HUES64 (cell line): ENCODE measurements at regions not wholly inside any gene's neighbourhood (a gene's known extent, or its start where the extent isn't known, plus 50 kb on each side); places are given as distances from the start of the nearest gene placed in this dataset.
"Not testable (repeated sequence)": the region's sequence is repeated elsewhere in the genome, so short reads cannot be mapped to it uniquely, and the experiment has no call there.

Experiments used
- H3K27ac ChIP-seq: 2 replicates; pipeline ENCODE4 v1.7.0; 2013; ENCODE audit warnings: low read depth, low read length, inconsistent platforms
- H3K27me3 ChIP-seq: 2 replicates; pipeline ENCODE4 v1.6.1; 2013; ENCODE audit warnings: mild to moderate bottlenecking, low read length; ENCODE audit not compliant: insufficient read depth
- H3K36me3 ChIP-seq: 2 replicates; pipeline ENCODE4 v1.6.1; 2013; ENCODE audit warnings: mild to moderate bottlenecking, low read length; ENCODE audit not compliant: insufficient read depth
- H3K4me1 ChIP-seq: 2 replicates; pipeline ENCODE4 v1.6.1; 2013; ENCODE audit warnings: mild to moderate bottlenecking, low read length, moderate library complexity; ENCODE audit not compliant: insufficient read depth
- H3K4me3 ChIP-seq: 2 replicates; pipeline ENCODE4 v1.5.1; 2013; ENCODE audit warnings: mild to moderate bottlenecking, low read length, moderate library complexity
- H3K9ac ChIP-seq: 2 replicates; pipeline ENCODE4 v1.6.1; 2013; ENCODE audit warnings: mild to moderate bottlenecking, low read depth, low read length
- H3K9me3 ChIP-seq: 2 replicates; pipeline ENCODE4 v1.6.1; 2013; ENCODE audit warnings: low read depth, low read length; ENCODE audit not compliant: insufficient read depth
- WGBS: fragments of 150-250, 120-280 bp; methylation state at CpG from one replicate; pipeline ENCODE4 v1.1.7; 2013; ENCODE audit warnings: missing lambda C conversion rate; 5-methylcytosine and 5-hydroxymethylcytosine counted together

DNA sequence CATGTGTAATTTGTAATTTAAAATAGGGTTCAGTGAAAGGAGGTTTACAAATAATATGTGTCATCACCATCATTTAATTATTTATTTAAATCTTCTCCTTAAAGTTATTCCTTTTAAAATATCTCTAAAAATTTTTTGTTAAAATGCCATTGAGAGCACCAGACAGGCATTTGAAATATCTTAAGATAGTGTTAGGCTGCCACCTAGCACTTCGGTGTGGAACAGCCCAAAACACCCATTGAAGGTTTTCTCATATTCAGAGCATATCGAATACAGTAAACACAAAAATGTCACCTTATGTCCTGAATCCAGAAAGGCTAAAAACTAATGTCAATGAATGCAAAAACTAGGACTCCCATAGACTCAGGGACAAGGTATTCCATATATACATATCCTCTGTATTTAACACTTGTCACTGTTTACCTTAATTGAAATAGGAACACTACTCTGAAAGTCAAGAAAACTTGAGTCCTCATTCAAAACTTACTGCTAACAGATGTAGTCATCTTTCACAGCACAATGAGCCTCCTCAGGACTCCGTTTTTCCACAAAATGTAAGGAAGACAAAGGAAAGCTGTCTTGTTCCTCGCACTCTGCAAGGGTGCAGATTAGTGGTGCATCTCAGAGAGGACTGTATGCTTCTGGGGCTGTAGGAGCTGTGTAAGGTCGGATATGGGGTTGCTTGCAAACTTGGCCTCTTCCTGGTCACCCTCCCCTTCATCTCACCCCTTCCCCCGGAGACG is 329.5 kb downstream of the PAX3 start:
- Histone ChIP-seq H3K4me3 (no peak overlapping the region), H3K27me3 (no peaks in the 10 kb centered on the region), H3K4me1 (peaks cover 5% of the 10 kb centered on the region), H3K9ac (no peak overlapping the region), H3K9me3 (no peaks in the 10 kb centered on the region), H3K36me3 (no peaks in the 10 kb centered on the region), H3K27ac (no peak overlapping the region)
- 60% methylated on average over 6 of the region's 7 CpGs for WGBS

DNA sequence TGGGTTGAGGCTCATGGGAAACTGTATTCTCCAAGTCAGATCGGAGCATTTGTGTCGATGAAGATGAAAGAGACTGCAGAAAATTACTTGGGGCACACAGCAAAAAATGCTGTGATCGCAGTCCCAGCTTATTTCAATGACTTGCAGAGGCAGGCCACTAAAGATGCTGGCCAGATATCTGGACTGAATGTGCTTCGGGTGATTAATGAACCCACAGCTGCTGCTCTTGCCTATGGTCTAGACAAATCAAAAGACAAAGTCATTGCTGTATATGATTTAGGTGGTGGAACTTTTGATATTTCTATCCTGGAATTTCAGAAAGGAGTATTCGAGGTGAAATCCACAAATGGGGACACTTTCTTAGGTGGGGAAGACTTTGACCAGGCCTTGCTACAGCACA is 336.6 kb downstream of the PAX3 start:
- Histone ChIP-seq H3K27ac (no peak overlapping the region), H3K36me3 (no peaks in the 10 kb centered on the region), H3K9me3 (no peaks in the 10 kb centered on the region), H3K9ac (no peak overlapping the region), H3K27me3 (no peaks in the 10 kb centered on the region), H3K4me1 (peaks cover 5% of the 10 kb centered on the region), H3K4me3 (no peak overlapping the region)
- WGBS = 95% methylated on average over 5 of the region's 5 CpGs

DNA sequence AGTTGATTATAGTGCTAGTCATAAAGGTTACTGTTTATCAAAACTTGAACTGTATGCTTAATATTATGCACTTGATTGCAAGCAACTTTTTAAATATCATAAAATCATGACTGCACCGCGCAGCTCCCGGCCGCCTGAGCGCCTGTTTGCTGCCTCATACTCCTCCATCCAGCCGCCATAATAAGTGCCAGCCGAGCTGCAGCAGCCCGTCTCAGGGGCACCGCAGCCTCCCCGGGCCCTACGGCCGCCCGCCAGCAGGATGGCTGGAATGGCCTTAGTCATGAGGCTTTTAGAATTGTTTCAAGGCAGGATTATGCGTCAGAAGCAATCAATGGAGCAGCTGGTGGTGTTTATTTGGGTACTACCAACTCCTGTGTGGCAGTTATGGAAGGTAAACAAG is 337.2 kb downstream of the PAX3 start:
- Histone ChIP-seq H3K4me1 (peaks cover 5% of the 10 kb centered on the region), H3K9ac (no peak overlapping the region), H3K4me3 (no peak overlapping the region), H3K36me3 (no peaks in the 10 kb centered on the region), H3K27ac (no peak overlapping the region), H3K9me3 (no peaks in the 10 kb centered on the region), H3K27me3 (no peaks in the 10 kb centered on the region)
- 94% methylated on average over 14 of the region's 14 CpGs for WGBS

DNA sequence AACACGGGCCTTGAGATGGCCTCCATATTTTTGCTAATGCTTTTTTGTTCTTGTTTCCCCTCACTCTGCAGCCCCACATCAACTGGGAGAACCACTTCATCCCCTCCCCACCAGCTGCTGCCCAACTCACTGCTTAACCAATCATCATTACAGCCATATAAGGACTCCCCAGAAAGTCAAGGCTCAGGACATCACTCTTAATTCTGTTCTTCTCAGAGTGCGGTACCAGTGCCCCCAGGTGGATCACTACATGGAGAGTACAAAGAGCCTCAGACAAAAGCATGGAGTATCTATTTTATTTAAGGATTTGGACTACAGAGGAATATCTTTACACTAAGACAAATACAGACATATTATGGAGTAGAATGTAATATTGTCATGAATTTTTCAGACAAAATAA is 340.6 kb downstream of the PAX3 start:
- no peaks in the 10 kb centered on the region for H3K9me3 ChIP-seq
- H3K36me3 ChIP-seq = no peaks in the 10 kb centered on the region
- no peak overlapping the region for H3K4me3 ChIP-seq
- H3K9ac ChIP-seq = no peak overlapping the region
- H3K4me1 ChIP-seq = no peaks in the 10 kb centered on the region
- 93% methylated on average over 2 of the region's 2 CpGs for WGBS
- H3K27ac ChIP-seq = no peak overlapping the region
- no peaks in the 10 kb centered on the region for H3K27me3 ChIP-seq

DNA sequence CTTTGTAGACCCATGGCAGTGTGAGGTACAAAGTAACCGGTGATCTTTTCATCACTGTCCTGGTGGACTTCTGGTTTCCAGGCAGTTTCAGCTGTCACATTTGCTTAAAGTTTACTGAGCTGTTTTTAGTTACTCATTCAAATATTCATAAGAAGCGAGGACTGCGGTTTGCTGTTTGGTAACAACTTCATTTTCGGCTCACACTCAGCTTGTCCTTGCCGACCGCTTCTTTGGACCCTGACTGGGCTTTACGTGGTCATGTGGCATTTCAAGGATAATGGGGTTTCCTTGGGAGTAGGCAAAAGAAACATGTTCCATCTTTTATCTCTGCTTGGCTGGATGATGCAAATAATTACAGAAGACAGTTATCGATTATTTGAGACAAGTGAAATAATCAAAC is 350.7 kb downstream of the PAX3 start:
- 95% methylated on average over 8 of the region's 8 CpGs for WGBS
- H3K36me3 ChIP-seq = no peaks in the 10 kb centered on the region
- H3K9ac ChIP-seq = no peak overlapping the region
- no peak overlapping the region for H3K4me3 ChIP-seq
- no peaks in the 10 kb centered on the region for H3K27me3 ChIP-seq
- no peaks in the 10 kb centered on the region for H3K4me1 ChIP-seq
- no peak overlapping the region for H3K27ac ChIP-seq
- H3K9me3 ChIP-seq = no peaks in the 10 kb centered on the region

DNA sequence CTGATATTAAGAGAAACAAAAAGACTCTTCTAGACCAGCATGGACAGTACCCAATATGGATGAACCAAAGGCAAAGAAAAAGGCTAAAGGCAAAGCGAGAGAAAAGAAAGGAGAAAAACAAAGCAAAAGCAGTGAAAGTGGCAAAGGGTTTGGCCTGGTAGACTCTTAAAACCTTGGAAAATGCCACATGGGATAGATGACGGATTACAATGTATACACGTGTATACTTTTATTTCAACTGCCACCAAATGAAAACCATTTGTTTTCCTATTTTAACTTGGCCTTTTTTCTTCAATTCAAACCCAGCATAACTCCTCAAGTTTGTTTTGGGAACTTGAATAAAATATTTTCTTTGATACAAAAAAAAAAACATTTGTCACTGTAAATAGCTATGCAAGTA is 354.3 kb downstream of the PAX3 start:
- not testable (repeated sequence) for H3K27ac ChIP-seq, H3K27me3 ChIP-seq, H3K9ac ChIP-seq, H3K36me3 ChIP-seq, H3K9me3 ChIP-seq, H3K4me3 ChIP-seq, H3K4me1 ChIP-seq
- WGBS = 94% methylated on average over 3 of the region's 3 CpGs

DNA sequence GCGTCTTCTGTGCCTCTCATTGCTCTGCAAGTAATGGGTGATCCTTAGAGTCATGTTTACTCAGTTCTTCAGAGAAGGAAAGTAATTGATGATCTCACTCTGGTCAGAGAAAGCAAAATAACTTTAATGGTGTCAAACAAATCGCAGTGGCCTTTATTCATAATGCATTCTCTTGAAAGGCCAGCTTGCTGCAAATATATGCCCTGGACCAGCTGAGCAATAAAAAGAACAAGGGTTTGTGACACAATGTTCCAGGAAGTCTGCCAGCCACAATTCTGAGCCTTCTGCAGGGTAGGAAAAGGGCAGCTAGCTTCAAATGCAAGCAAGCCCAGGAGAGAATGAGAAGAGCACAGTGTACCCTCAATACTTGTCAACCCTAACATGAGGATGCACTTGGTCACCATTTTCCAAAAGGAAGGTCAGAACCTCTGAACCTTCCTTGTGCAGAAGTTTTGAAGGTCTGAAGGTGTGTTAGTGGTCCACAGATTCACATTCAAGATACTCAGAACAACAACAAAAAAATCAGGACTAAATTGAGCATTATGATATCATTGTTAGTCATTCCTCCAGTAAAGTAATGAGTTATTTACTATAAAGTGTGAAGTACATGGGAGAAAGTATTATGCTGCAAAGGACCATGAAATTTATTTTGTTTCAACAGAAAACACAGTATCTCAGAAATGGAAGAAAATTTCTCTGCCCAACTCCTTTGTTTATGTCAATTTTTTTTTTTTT is 355.6 kb downstream of the PAX3 start:
- Histone ChIP-seq H3K9me3 (no peaks in the 10 kb centered on the region), H3K27ac (no peak overlapping the region), H3K27me3 (no peaks in the 10 kb centered on the region), H3K4me1 (no peaks in the 10 kb centered on the region), H3K36me3 (no peaks in the 10 kb centered on the region), H3K4me3 (no peak overlapping the region), H3K9ac (no peak overlapping the region)
- 89% methylated on average over 2 of the region's 2 CpGs for WGBS

DNA sequence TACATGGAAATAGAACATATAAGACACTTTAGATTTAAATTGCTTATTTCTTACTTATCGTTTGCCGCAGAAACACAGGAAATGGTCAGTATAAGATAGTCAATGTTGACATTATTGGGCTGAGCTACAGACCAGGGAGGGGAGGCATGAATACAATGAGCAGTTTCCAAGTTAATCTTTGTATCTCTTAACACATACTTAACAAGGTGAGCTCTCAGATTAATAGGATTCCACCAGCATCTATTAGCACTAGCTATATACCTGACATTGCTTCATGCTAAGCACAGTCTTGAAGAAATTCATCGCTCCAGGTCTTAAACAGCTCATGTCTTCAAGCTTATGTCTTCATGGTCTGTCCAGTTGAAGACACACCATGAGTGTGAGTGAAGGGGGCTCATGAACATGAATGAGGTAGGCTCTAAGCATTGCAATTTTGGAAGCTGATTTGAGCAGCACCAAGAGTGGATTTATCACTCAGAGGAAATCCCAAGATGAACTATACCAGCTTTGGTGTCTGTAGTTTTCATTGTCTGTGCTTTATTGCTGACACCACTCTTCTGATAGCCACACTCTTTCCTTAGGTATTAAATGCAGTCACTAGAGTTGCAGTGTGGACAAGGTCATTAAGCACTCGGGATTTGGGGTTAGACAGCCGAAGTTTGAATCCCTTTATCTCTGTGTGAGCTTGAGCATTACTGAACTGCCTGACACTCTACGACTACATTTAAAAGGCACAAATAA is 359.3 kb upstream of the EPHA4 start:
- no peaks in the 10 kb centered on the region for H3K4me1 ChIP-seq

DNA sequence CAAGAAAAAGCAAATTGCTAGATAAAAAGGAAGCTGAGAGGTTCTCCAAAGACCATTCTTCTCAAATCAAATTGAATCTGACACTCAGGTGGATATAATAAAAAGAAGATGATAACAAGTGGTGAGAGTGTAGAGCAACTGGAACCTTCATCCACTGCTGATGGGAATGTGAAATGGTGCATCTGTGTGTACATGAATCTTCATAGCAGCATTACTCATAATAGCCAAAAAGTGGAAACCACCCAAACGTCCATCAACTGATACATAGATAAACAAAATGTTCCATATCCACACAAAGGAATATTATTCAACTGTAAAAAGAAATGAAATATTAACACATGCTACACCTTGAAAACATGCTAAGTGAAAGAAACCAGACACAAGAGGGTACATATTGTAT is 357.2 kb upstream of the EPHA4 start:
- Histone ChIP-seq H3K9ac (no peak overlapping the region), H3K27ac (no peak overlapping the region), H3K4me1 (no peaks in the 10 kb centered on the region), H3K4me3 (no peak overlapping the region), H3K9me3 (no peaks in the 10 kb centered on the region), H3K36me3 (no peaks in the 10 kb centered on the region), H3K27me3 (no peaks in the 10 kb centered on the region)
- no CpG with 5 or more reads among the region's 1 CpG for WGBS

More for the DNA sequence above, 359.3 kb upstream of the EPHA4 start:
- Histone ChIP-seq H3K9ac (no peak overlapping the region), H3K27me3 (no peaks in the 10 kb centered on the region), H3K36me3 (no peaks in the 10 kb centered on the region), H3K4me3 (no peak overlapping the region), H3K27ac (no peak overlapping the region), H3K9me3 (no peaks in the 10 kb centered on the region)
- WGBS = 93% methylated on average over 6 of the region's 6 CpGs

DNA sequence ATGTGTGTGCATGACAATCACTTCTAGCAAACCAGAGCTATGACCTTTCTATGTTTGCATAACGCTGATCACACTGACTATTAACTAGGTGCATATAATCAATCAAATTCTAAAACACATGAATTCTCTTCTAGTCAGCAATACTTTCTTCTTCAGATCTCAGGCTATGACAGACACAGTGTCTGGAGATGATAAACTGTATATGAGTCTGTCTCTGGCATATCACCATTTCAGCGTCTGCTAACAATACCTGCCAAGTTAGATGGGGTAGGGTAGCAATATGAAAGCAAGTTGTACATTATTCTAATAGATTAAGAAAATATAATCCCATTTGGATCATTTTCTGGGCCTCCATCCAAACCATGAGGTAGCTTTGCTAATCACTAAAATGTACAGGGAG is 354.2 kb upstream of the EPHA4 start:
- H3K9me3 ChIP-seq = no peaks in the 10 kb centered on the region
- no peak overlapping the region for H3K9ac ChIP-seq
- no peaks in the 10 kb centered on the region for H3K27me3 ChIP-seq
- no peaks in the 10 kb centered on the region for H3K36me3 ChIP-seq
- H3K27ac ChIP-seq = no peak overlapping the region
- 98% methylated on average over 2 of the region's 2 CpGs for WGBS
- no peak overlapping the region for H3K4me3 ChIP-seq
- no peaks in the 10 kb centered on the region for H3K4me1 ChIP-seq

DNA sequence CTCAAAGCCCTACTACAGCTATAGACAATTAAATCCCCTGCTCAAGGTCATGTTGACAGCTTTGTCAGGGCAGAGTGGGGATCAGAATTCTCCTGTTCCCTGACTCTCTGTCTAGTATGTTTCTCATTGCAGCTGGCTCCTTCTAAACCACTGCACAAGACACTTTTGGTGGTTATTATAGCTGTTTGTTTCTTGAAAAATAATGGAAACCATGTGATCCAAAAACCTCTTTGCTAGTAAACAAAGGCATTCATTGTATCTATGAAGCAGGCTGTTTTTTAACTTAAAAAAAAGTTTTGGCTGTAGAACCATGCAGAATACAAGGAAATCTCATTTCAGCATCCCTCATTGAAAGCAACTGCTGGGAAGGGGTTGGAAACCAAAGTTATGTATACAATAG is 352.5 kb upstream of the EPHA4 start:
- H3K4me3 ChIP-seq = no peak overlapping the region
- no peaks in the 10 kb centered on the region for H3K36me3 ChIP-seq
- no peaks in the 10 kb centered on the region for H3K9me3 ChIP-seq
- no peak overlapping the region for H3K27ac ChIP-seq
- H3K4me1 ChIP-seq = no peaks in the 10 kb centered on the region
- no peak overlapping the region for H3K9ac ChIP-seq
- H3K27me3 ChIP-seq = no peaks in the 10 kb centered on the region
